ENCODE measurements at regions not wholly inside any gene's neighbourhood (a gene's known extent, or its start where the extent isn't known, plus 50 kb on each side); places are given as distances from the start of the nearest gene placed in this dataset.

DNA sequence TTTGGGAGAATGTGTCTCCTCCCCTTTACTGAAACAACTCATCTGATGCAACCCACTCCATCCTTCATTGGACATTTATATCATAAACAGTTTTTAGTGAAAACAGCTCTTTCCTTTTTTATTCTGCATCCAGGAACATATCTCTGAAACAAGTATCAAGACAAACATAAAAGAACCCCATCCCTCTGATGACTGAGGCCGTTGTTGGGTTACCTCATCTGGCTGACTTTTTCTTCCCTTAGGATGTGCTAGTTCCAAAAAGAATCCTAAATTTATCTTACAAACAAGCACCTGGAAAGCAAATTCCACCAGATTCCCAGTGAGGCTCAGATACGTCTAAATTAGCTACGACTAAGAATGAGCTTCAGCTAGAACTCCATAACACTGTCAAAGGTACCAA is 483.7 kb upstream of the INTU start:
- DNase-seq (ENCODE audit: low read depth in 2 of 2): no peak
- no peaks in the 10 kb centered on the region for H3K9me3 ChIP-seq (ENCODE audit: control insufficient read depth, insufficient read depth, low read depth, low read length)
- no peaks in the 10 kb centered on the region for H3K4me1 ChIP-seq (ENCODE audit: control insufficient read depth, extremely low read depth, insufficient read depth, low read length)
- H3K4me3 ChIP-seq (replicated peaks in 1 of 4; ENCODE audit: control extremely low read depth in 1 of 4, insufficient read depth in 1 of 4, low read depth in 3 of 4, low read length in 4 of 4): no peak overlapping the region
- H3K4me2 ChIP-seq (ENCODE audit: extremely low read depth, insufficient read depth, low read length): no peak overlapping the region
- H3K27me3 ChIP-seq (ENCODE audit: control insufficient read depth, insufficient read depth, low read length): no peaks in the 10 kb centered on the region
- no peaks in the 10 kb centered on the region for H4K20me1 ChIP-seq (ENCODE audit: control insufficient read depth, extremely low read depth, insufficient read depth, low read length)
- H3K9ac ChIP-seq (ENCODE audit: insufficient read depth, low read length): no peak overlapping the region
- TF ChIP-seq EZH2 (IDR thresholded peaks at IDR 0.05; ENCODE audit: low read length, missing control alignments): no peak
- TF ChIP-seq, protein P1, sequence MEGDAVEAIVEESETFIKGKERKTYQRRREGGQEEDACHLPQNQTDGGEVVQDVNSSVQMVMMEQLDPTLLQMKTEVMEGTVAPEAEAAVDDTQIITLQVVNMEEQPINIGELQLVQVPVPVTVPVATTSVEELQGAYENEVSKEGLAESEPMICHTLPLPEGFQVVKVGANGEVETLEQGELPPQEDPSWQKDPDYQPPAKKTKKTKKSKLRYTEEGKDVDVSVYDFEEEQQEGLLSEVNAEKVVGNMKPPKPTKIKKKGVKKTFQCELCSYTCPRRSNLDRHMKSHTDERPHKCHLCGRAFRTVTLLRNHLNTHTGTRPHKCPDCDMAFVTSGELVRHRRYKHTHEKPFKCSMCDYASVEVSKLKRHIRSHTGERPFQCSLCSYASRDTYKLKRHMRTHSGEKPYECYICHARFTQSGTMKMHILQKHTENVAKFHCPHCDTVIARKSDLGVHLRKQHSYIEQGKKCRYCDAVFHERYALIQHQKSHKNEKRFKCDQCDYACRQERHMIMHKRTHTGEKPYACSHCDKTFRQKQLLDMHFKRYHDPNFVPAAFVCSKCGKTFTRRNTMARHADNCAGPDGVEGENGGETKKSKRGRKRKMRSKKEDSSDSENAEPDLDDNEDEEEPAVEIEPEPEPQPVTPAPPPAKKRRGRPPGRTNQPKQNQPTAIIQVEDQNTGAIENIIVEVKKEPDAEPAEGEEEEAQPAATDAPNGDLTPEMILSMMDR (conservative IDR thresholded peaks at IDR 0.05 in 1 of 2, IDR thresholded peaks at IDR 0.05 in 1 of 2; ENCODE audit: low read depth in 1 of 2, low read length in 2 of 2): no peak
- H3K79me2 ChIP-seq (ENCODE audit: control insufficient read depth, insufficient read depth, low read length): no peaks in the 10 kb centered on the region
- H2AFZ ChIP-seq (ENCODE audit: low read length): no peak overlapping the region
- H3K27ac ChIP-seq (ENCODE audit: insufficient read depth, low read length): no peak overlapping the region
- H3K36me3 ChIP-seq (ENCODE audit: control insufficient read depth, insufficient read depth, low read length): no peaks in the 10 kb centered on the region

DNA sequence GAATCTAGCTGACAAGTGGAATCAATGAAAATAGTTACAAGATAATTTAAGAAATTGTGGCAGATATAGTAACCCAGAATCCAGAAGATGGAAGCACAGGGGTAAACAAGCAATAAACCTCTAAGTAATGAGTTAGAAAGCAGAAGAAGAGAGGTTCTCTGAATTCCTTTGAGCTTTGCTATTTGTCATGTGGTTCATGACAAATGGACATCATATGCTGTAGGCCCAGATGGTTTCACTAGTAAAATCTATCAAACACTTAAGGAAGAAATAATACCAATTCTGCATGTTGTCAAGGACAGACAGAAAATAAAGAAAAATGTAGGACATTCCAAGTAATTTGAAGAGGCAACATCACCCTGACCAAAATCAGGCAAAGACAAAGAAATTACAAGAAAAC is 480.8 kb upstream of the INTU start:
- H3K4me2 ChIP-seq (ENCODE audit: extremely low read depth, insufficient read depth, low read length): no peak overlapping the region
- no peaks in the 10 kb centered on the region for H3K4me1 ChIP-seq (ENCODE audit: control insufficient read depth, extremely low read depth, insufficient read depth, low read length)
- H3K36me3 ChIP-seq (ENCODE audit: control insufficient read depth, insufficient read depth, low read length): no peaks in the 10 kb centered on the region
- H3K27ac ChIP-seq (ENCODE audit: insufficient read depth, low read length): no peak overlapping the region
- H3K27me3 ChIP-seq (ENCODE audit: control insufficient read depth, insufficient read depth, low read length): no peaks in the 10 kb centered on the region
- no peak overlapping the region for H3K9ac ChIP-seq (ENCODE audit: insufficient read depth, low read length)
- no peaks in the 10 kb centered on the region for H3K9me3 ChIP-seq (ENCODE audit: control insufficient read depth, insufficient read depth, low read depth, low read length)
- TF ChIP-seq, protein P1 (conservative IDR thresholded peaks at IDR 0.05 in 1 of 2, IDR thresholded peaks at IDR 0.05 in 1 of 2; ENCODE audit: low read depth in 1 of 2, low read length in 2 of 2): no peak
- TF ChIP-seq EZH2 (IDR thresholded peaks at IDR 0.05; ENCODE audit: low read length, missing control alignments): no peak
- peak in 1 of 2 donors; percentile 10 for DNase-seq (ENCODE audit: low read depth in 2 of 2)
- H3K79me2 ChIP-seq (ENCODE audit: control insufficient read depth, insufficient read depth, low read length): no peaks in the 10 kb centered on the region
- no peaks in the 10 kb centered on the region for H4K20me1 ChIP-seq (ENCODE audit: control insufficient read depth, extremely low read depth, insufficient read depth, low read length)
- H2AFZ ChIP-seq (ENCODE audit: low read length): no peak overlapping the region
- no peak overlapping the region for H3K4me3 ChIP-seq (replicated peaks in 1 of 4; ENCODE audit: control extremely low read depth in 1 of 4, insufficient read depth in 1 of 4, low read depth in 3 of 4, low read length in 4 of 4)

DNA sequence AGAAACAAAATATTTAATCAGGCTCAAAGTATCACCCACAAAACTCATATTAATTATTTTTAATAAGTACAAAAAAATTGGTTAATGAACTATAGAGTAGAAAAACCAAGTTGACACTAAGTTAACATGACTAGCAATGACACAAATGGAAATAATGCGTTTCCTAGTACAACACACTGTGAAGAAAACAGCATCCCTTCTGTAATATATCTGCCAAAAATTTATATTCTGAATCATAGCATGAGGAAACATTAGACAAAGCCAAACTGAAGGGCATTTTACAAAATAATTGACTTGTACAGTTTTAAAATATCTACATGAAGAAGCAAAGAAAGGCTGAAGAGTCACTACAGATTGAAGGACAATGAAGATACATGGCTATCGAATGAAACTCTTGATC is 477.6 kb upstream of the INTU start:
- Histone ChIP-seq H3K9ac (ENCODE audit: insufficient read depth, low read length) (no peak overlapping the region), H3K27ac (ENCODE audit: insufficient read depth, low read length) (no peak overlapping the region), H2AFZ (ENCODE audit: low read length) (no peak overlapping the region), H3K9me3 (ENCODE audit: control insufficient read depth, insufficient read depth, low read depth, low read length) (no peaks in the 10 kb centered on the region), H4K20me1 (ENCODE audit: control insufficient read depth, extremely low read depth, insufficient read depth, low read length) (no peaks in the 10 kb centered on the region), H3K79me2 (ENCODE audit: control insufficient read depth, insufficient read depth, low read length) (no peaks in the 10 kb centered on the region), H3K36me3 (ENCODE audit: control insufficient read depth, insufficient read depth, low read length) (no peaks in the 10 kb centered on the region), H3K4me2 (ENCODE audit: extremely low read depth, insufficient read depth, low read length) (no peak overlapping the region), H3K4me1 (ENCODE audit: control insufficient read depth, extremely low read depth, insufficient read depth, low read length) (no peaks in the 10 kb centered on the region), H3K4me3 (replicated peaks in 1 of 4; ENCODE audit: control extremely low read depth in 1 of 4, insufficient read depth in 1 of 4, low read depth in 3 of 4, low read length in 4 of 4) (no peak overlapping the region), H3K27me3 (ENCODE audit: control insufficient read depth, insufficient read depth, low read length) (no peaks in the 10 kb centered on the region)
- TF ChIP-seq, protein P1 (conservative IDR thresholded peaks at IDR 0.05 in 1 of 2, IDR thresholded peaks at IDR 0.05 in 1 of 2; ENCODE audit: low read depth in 1 of 2, low read length in 2 of 2): no peak
- TF ChIP-seq EZH2 (IDR thresholded peaks at IDR 0.05; ENCODE audit: low read length, missing control alignments): no peak
- no peak for DNase-seq (ENCODE audit: low read depth in 2 of 2)

Data from fibroblast of lung (primary cell).